HG02798 (cell line): ENCODE measurements at regions not wholly inside any gene's neighbourhood (a gene's known extent, or its start where the extent isn't known, plus 50 kb on each side); places are given as distances from the start of the nearest gene placed in this dataset.

Experiments used
- ATAC-seq: cut with Tn5 transposase; IDR thresholded peaks from one replicate; pipeline ENCODE4 v1.9.1; 2021; ENCODE audit warnings: mild to moderate bottlenecking; ENCODE audit not compliant: unreplicated experiment, poor library complexity

DNA sequence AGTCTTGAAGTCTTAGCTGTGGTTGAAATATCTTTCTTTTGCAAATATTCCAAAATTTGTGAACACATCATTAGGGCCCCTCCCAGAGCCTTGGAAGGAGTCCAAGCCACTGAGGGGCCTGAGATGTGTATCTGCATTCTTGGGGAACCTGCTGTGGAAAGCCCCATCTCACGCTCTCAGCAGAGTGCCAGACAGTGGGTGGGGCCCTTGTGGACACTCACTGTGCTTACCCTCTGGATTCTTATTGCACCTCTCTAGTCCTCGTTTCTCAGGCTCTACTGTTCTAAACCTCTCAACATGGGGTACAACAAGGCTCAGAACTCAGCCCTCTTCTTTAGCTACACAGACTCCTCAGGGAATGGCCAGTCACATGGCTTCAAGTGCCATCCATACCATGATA, 416.2 kb upstream of the CDH4 start:
- no peak for ATAC-seq

DNA sequence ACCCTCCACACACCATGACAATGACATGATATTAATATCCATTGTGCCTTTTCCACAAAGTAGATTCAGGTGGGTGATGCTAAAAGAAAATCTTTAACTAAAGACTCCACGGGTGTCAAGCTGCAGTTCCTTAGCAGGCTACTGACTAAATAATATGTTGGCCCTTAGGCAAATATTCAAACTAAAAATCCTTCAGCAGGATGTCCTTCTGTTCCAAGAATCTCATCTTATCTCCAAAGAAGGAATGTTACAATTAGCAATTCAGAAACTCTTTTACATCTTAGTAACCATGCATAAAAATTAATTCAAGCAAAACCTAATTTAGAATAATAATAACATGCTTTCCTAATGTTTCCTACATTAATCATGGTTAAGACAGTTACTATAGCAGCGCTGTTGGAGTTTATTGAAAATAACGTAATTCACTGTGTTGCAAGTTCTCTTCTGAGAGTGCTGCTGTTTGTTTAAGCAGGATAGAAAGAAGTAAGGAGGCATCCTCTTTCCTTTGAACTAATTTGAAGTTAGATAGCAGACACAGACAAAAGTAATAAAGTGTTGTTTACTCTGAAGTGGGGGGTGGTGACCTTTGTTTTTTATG, 414.8 kb upstream of the CDH4 start:
- no peak for ATAC-seq

- no peak for ATAC-seq
Observed at GRCh38 chr20:60838297-60838696, 413.8 kb upstream of the CDH4 start.

DNA sequence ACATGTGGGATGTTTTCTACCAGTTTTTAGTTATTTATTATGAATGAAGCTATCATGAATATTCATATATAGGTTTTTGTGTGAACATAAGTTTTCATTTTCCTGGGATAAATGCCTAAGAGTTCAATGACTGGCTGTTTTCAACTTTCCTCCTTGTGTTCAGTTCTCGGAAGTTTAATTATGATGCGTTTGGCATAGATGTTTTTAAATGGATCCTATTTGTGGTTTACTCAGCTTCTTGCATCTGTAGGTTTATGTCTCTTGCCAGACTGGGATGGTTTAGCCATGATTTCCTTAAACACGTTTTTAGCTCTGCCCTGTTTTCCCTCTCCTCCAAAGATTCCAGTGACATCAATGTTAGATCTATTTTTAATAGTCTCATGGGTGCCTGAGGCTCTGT, 411.1 kb upstream of the CDH4 start:
- ATAC-seq = no peak

- ATAC-seq = no peak
Observed at GRCh38 chr20:60845146-60845545, 406.9 kb upstream of the CDH4 start.

GRCh38 chr20:60851826-60852704, 400.0 kb upstream of the CDH4 start:
- no peak for ATAC-seq

DNA sequence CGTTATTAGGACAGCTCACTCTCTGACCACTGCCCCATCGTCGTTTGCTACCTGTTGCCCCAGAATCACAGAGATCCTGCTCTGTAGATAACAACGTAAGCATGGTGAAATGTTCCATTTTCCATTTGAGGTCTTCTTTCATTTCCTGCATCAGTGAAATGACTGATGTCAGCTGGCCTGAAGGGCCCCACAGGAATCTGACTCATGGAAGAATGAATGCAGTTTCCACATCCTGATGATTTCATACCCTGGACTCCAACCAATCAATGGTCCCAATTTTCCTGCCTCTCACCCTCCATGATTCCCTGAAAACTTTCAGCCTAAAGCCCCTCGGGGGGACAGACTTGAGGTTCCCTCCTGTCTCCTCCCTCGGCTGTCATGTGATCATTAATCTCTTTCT, 394.4 kb upstream of the CDH4 start:
- ATAC-seq = no peak

DNA sequence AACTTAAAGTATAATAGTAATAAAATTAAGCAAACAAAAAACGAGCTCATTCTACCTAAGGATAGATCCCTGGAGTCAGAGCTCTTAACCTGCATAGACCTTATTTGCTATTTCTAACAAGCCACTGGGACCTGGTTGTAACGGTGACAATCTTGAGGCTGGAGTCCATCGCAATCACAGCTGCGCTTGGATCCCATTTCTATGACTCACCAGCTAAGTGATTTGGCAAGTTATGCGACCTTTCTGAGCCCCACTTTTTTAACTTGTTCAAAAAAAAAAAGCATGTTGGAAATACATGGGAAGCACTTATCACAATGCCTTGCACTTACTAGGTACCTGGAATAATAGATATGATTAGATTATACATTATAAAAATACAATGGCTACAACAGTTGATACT, 389.5 kb upstream of the CDH4 start:
- no peak for ATAC-seq

DNA sequence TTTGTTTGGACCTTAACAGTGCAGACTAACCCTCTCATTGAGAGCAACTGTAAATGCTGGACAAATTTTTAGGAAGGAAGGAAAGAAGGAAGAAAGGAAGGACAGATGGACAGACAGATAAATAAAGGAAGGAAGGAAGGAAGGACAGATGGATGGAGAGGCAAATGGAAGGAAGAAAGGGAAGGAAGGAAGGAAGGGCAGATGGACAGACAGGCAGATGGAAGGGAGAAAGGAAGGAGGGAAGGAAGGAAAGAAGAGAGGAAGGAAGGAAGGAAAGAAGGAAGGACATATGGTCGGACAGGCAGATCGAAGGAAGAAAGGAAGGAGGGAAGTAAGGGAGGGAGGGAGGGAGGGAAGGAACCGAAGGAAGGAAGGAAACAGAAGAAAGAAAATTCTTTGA, 388.5 kb upstream of the CDH4 start:
- no peak for ATAC-seq

DNA sequence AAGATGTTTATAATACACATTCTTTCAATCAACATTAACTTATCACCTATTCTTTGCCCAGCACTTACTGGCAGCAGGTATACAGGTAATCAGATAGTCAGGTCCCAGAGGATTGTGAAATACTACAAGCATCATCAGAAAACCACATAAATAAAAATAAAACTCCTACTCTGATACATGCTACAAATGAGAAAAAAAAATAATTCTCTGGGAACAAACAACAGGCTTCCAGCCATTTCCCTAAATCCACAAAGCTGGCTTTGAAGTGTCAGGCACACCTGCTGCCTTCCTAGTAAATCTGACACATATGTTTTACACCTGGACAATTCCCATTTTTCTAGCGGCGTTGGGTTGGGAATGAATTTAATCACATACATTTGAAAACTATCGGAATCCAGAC, 384.5 kb upstream of the CDH4 start:
- ATAC-seq = no peak

DNA sequence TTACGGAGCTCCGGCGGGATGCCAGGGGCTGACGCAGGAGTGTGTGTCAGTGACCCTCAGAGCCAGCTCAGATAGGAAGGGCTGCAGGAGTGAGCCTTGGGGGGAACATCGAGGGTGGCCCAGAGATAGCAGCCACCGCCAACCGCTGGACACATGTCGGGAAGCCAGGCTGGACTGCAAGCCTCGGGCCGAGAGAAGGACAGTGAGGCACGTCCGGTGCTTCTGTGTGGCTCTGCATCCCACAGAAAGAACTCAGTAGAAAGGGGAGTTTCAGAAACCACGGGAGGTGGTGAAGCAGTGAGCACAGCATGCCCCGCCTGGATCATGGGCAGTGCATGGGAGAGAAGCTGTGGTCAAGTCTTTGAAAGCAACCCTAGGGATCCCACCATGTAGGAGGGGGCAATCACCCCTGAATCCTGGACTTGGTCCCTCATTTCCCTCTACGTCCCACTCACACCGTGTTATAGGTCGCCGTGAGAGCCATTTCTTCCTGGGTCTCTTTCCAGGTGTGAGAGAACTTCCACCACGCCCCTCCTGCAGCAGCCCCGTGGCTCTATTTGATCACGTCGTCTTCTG, 383.7 kb upstream of the CDH4 start:
- no peak for ATAC-seq

GRCh38 chr20:60869087-60869486, 383.0 kb upstream of the CDH4 start:
- ATAC-seq = no peak

DNA sequence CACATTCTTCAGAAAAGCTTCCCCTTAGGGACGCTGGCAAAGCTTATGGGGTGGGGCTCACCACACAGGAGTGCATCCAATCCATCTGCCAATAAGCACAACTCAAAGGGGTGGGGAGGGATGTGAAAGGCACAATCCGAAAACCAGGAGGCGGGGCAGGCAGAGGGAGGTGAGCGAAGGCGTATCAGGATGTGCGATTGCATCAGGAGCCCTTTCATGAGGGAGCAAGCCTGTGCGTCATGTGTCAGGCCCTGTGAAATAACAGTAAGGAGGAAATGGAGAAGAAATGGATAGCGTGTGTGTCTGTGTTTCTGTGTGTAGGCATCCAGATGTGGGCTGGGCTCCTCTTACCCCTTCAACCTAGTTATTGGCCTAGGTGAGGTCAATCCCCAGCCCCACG, 382.4 kb upstream of the CDH4 start:
- no peak for ATAC-seq

- ATAC-seq = no peak
Observed at GRCh38 chr20:60870040-60870439, 382.0 kb upstream of the CDH4 start.

- no peak for ATAC-seq
Observed at GRCh38 chr20:60872224-60872623, 379.8 kb upstream of the CDH4 start.

DNA sequence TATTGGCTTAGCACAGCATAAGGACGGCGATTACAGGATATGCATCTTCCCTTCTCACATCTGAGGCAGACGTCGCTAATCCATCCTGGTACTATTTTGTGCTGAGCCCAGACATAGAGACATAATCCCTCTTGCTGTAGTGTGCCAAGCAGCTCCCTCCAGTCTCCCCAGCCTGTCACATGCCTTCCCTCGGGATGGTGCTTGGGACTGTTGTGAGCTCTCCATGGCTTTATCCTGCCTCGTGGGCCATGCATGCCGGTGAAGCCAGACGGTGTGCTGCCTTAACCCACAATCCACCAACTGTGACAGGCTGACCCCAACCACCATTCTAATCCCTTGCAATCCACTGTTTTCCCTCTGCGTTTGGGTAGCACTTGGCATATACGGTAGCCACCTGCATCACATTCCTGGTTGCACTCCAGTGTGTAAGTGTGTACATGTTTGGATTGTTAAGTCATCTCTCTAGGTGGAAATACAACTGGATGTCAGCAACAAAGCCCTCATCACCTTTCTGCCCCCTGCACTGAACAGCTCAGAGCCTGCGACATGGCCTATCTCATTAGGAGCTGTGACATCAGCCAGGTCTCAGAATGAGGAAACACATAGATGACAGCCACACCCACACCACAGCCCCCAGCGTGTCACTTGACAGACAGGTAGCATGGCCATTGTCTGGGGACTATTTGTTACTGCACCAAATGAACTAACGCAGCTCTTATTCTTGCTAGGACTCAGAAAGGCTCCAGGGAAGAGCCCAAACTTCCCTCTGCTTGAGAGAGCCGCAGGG, 374.8 kb upstream of the CDH4 start:
- no peak for ATAC-seq

DNA sequence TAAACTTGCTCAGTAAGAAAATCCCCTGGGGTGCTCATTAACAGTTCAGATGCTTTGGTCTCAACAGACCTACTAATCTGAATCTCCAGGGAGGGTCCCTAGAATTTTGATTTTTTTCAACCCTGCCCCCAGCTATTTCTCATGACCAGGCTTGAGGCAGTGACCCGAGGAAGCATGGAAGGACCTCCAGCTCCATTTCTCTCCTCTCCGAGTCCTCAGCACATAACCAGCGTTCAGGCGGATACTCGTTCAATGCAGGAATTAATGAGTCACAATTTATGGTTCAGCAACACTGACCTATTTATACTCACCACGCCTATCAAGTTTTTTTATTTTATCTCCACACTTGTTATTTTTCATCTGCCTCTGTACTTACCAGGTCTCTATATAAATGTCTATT, 369.2 kb upstream of the CDH4 start:
- ATAC-seq = no peak

DNA sequence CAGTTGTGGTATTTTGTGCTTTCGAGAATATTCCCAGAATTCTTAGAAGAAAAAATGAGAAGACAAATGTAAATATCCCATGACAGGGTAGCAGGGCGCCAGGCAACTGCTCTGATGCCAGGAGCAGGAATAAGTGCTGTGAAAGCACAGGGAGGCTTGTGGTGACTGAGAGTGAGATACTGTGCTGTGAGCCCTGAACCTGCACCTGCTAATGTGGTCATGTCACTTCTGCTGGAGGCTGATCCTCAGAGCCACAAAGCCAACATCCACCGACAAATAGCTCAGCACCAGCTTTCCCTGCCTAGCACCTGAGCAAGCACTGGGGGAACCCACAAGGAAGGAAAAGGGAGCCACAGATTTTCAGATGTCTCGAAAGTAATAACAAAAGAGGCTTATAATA, 368.6 kb upstream of the CDH4 start:
- no peak for ATAC-seq

- ATAC-seq = no peak
Observed at GRCh38 chr20:60884277-60884676, 367.8 kb upstream of the CDH4 start.

DNA sequence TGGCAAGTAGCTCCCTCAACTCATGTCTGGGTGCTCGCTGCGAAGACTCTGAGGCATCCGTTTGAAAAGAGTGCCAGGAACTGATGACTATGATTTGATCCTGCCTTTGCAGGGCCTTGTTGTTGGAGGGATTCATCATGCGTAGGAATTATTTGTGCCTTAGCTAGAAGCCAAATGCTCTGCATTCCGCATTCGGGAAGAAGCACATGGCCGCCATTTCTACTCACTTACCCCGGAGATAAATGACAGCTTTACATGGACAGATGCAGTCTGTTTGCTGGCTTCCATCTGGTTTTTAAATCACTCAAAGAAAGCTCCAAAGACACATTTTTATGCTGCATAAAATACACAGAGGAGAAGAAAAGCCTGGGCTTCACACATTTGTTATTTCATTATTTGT, 363.3 kb upstream of the CDH4 start:
- no peak for ATAC-seq
